Natural killer cell (primary cell): ENCODE measurements at regions not wholly inside any gene's neighbourhood (a gene's known extent, or its start where the extent isn't known, plus 50 kb on each side); places are given as distances from the start of the nearest gene placed in this dataset.

Source experiments
- ATAC-seq, 3 donors: fragments of 150-1000 bp in 2 of 3; fragments of 200-7000 bp in 1 of 3; cut with Tn5 transposase; 1 replicate in 1 of 3; 2 replicates in 2 of 3; pipeline ENCODE4 v1.10.0; 2021; ENCODE audit warnings: mild to moderate bottlenecking in 2 of 3, moderate library complexity in 2 of 3
- DNase-seq, 2 donors: peaks; one replicate each; pipeline versions ENCODE4 v3.0.0 to v3.0.0-alpha.2; 2013 to 2021; ENCODE audit warnings: mixed read lengths in 1 of 2
- H3K27ac ChIP-seq: one replicate; pipeline ENCODE4 v1.5.1; 2013; ENCODE audit warnings: mild to moderate bottlenecking, low read length
- H3K27me3 ChIP-seq: one replicate; pipeline ENCODE4 v1.6.1; 2013; ENCODE audit warnings: low read length; ENCODE audit not compliant: control insufficient read depth, insufficient read depth
- H3K36me3 ChIP-seq: one replicate; pipeline ENCODE4 v1.6.1; 2013; ENCODE audit warnings: low read length; ENCODE audit not compliant: control insufficient read depth, insufficient read depth
- H3K4me1 ChIP-seq: one replicate; pipeline ENCODE4 v1.6.1; 2013; ENCODE audit warnings: low read length; ENCODE audit not compliant: control insufficient read depth, insufficient read depth
- H3K4me3 ChIP-seq: one replicate; pipeline ENCODE4 v1.5.1; 2013; ENCODE audit warnings: low read length
- H3K9me3 ChIP-seq: one replicate; pipeline ENCODE4 v1.6.1; 2013; ENCODE audit warnings: low read length; ENCODE audit not compliant: control insufficient read depth, insufficient read depth
- H3K27ac Mint-ChIP-seq, 2 donors: one replicate each; pipeline ENCODE4 v1.8.0; 2022; ENCODE audit warnings: mild to moderate bottlenecking in 2 of 2, mixed read lengths in 2 of 2, moderate library complexity in 1 of 2
- H3K27me3 Mint-ChIP-seq, 2 donors: one replicate each; pipeline ENCODE4 v1.8.0; 2022; ENCODE audit warnings: low read depth in 2 of 2, mixed read lengths in 2 of 2
- H3K36me3 Mint-ChIP-seq: one replicate; pipeline ENCODE4 v1.8.0; 2022; ENCODE audit warnings: mixed read lengths
- H3K4me1 Mint-ChIP-seq, 2 donors: one replicate each; pipeline ENCODE4 v1.8.0; 2022; ENCODE audit warnings: mixed read lengths in 2 of 2
- H3K4me3 Mint-ChIP-seq: one replicate; pipeline ENCODE4 v1.8.0; 2022; ENCODE audit warnings: mild to moderate bottlenecking, moderate library complexity, mixed read lengths
- H3K9me3 Mint-ChIP-seq, 2 donors: one replicate each; pipeline ENCODE4 v1.8.0; 2022; ENCODE audit warnings: mixed read lengths in 2 of 2
- CTCF ChIP-seq: fragments of 200-600 bp; IDR thresholded peaks from one replicate; pipeline ENCODE4 v1.8.0; 2022; ENCODE audit warnings: antibody characterized with exemption
- WGBS: methylation state at CpG from one replicate; pipeline ENCODE4 v1.1.7; 2013; ENCODE audit warnings: missing lambda C conversion rate; ENCODE audit not compliant: insufficient coverage; 5-methylcytosine and 5-hydroxymethylcytosine counted together
- intact Hi-C: fragments of 100-400 bp; cut with micrococcal nuclease; formaldehyde crosslinking; loops from one replicate; pipeline ENCODE4 v1.14.2; 2022

GRCh38 chr14:42921901-42922300, 1315.2 kb downstream of the LRFN5 start:
- no peak overlapping the region for H3K4me3 ChIP-seq
- H3K4me3 Mint-ChIP-seq = no peak overlapping the region
- no peaks in the 10 kb centered on the region for H3K4me1 ChIP-seq
- H3K27me3 Mint-ChIP-seq = no peaks in the 10 kb centered on the region
- no peaks in the 10 kb centered on the region for H3K9me3 ChIP-seq
- DNase-seq (no peak), ATAC-seq (no peak)
- TF ChIP-seq CTCF = no peak
- H3K36me3 ChIP-seq = no peaks in the 10 kb centered on the region
- H3K4me1 Mint-ChIP-seq = no peaks in the 10 kb centered on the region
- H3K27ac ChIP-seq = no peak overlapping the region
- H3K9me3 Mint-ChIP-seq = peaks cover 10 to 27% of the 10 kb centered on the region in 2 donors
- peaks cover 22% of the 10 kb centered on the region for H3K36me3 Mint-ChIP-seq
- no peaks in the 10 kb centered on the region for H3K27me3 ChIP-seq
- no peak overlapping the region for H3K27ac Mint-ChIP-seq
- 89% methylated on average over 1 of the region's 1 CpG for WGBS
- intact Hi-C loops = no loop called here

- Mint-ChIP-seq H3K4me3 (no peak overlapping the region), H3K36me3 (peaks cover 18% of the 10 kb centered on the region), H3K9me3 (peaks cover 13 to 29% of the 10 kb centered on the region in 2 donors), H3K27ac (no peak overlapping the region), H3K4me1 (no peaks in the 10 kb centered on the region), H3K27me3 (no peaks in the 10 kb centered on the region)
- H3K4me1 ChIP-seq = no peaks in the 10 kb centered on the region
- TF ChIP-seq CTCF = no peak
- 78% methylated on average over 1 of the region's 1 CpG for WGBS
- DNase-seq = no peak
- intact Hi-C loops = no loop called here
- H3K9me3 ChIP-seq = peaks cover 5% of the 10 kb centered on the region
- no peak overlapping the region for H3K4me3 ChIP-seq
- no peak for ATAC-seq
- H3K27ac ChIP-seq = no peak overlapping the region
- no peaks in the 10 kb centered on the region for H3K36me3 ChIP-seq
- no peaks in the 10 kb centered on the region for H3K27me3 ChIP-seq
These were observed 1311.9 kb downstream of the LRFN5 start for GRCh38 chr14:42918615-42919014.

GRCh38 chr14:42911642-42912041, 1305.0 kb downstream of the LRFN5 start:
- Mint-ChIP-seq H3K4me1 (no peaks in the 10 kb centered on the region), H3K27me3 (no peaks in the 10 kb centered on the region), H3K36me3 (peaks cover 12% of the 10 kb centered on the region), H3K4me3 (no peak overlapping the region), H3K27ac (no peak overlapping the region), H3K9me3 (peaks cover 12 to 13% of the 10 kb centered on the region in 2 donors)
- DNase-seq = no peak
- H3K36me3 ChIP-seq = no peaks in the 10 kb centered on the region
- no peaks in the 10 kb centered on the region for H3K27me3 ChIP-seq
- H3K27ac ChIP-seq = no peak overlapping the region
- intact Hi-C loops = no loop called here
- H3K4me3 ChIP-seq = no peak overlapping the region
- peaks cover 5% of the 10 kb centered on the region for H3K9me3 ChIP-seq
- no peaks in the 10 kb centered on the region for H3K4me1 ChIP-seq
- TF ChIP-seq CTCF = no peak
- ATAC-seq = no peak

- no peak overlapping the region for H3K27ac ChIP-seq
- intact Hi-C loops = no loop called here
These were observed 1303.0 kb downstream of the LRFN5 start for GRCh38 chr14:42909659-42910058.

More at GRCh38 chr14:42909659-42910058, 1303.0 kb downstream of the LRFN5 start:
- Mint-ChIP-seq H3K27ac (no peak overlapping the region), H3K4me3 (no peak overlapping the region), H3K36me3 (no peaks in the 10 kb centered on the region), H3K9me3 (peaks cover 7 to 8% of the 10 kb centered on the region in 2 donors), H3K4me1 (no peaks in the 10 kb centered on the region), H3K27me3 (no peaks in the 10 kb centered on the region)
- Histone ChIP-seq H3K36me3 (no peaks in the 10 kb centered on the region), H3K27me3 (no peaks in the 10 kb centered on the region), H3K4me3 (no peak overlapping the region), H3K9me3 (peaks cover 3% of the 10 kb centered on the region), H3K4me1 (no peaks in the 10 kb centered on the region)
- 100% methylated on average over 1 of the region's 1 CpG for WGBS
- no peak for ATAC-seq
- no peak for TF ChIP-seq CTCF
- no peak for DNase-seq
